SK-N-SH (cell line): ENCODE measurements at regions not wholly inside any gene's neighbourhood (a gene's known extent, or its start where the extent isn't known, plus 50 kb on each side); places are given as distances from the start of the nearest gene placed in this dataset.

Experiments
- CTCF ChIA-PET: fragments of 300-600, 350-600 bp; formaldehyde crosslinking; extraction: SDS; loops from one replicate; lab custom pipeline; 2021; lab: Yijun Ruan, JAX
- POLR2A ChIA-PET: fragments of 350-600 bp; sonication (Branson Sonifier 250); formaldehyde crosslinking; extraction: SDS; loops from one replicate; lab custom pipeline; 2020; ENCODE audit warnings: antibody characterized with exemption, inconsistent platforms; lab: Yijun Ruan, JAX
- DNase-seq: peaks from one replicate; pipeline ENCODE4 v3.0.0; 2012
- H2AFZ ChIP-seq: fragments of 200-600 bp; sonication (generic); 2 replicates; pipeline ENCODE4 v1.8.1; 2016; ENCODE audit warnings: antibody characterized with exemption, mild to moderate bottlenecking, low read depth
- H3F3A ChIP-seq: fragments of 200-600 bp; sonication (generic); replicated peaks from 2 replicates; pipeline ENCODE3; 2016; ENCODE audit warnings: antibody characterized with exemption, mild to moderate bottlenecking; ENCODE audit not compliant: insufficient read depth
- H3K27ac ChIP-seq, 2 experiments: fragments of 200-500 bp in 1 of 2; fragments of 200-600 bp in 1 of 2; sonication (Bioruptor generic) in 1 of 2; sonication (generic), shearing (Covaris generic) in 1 of 2; 2 replicates each; pipeline versions ENCODE4 v1.5.1 to v1.6.1; 2014 to 2016; ENCODE audit warnings: low read depth in 2 of 2, inconsistent platforms in 1 of 2, low read length in 1 of 2, mild to moderate bottlenecking in 1 of 2, mixed read lengths in 1 of 2
- H3K27me3 ChIP-seq: fragments of 200-600 bp; sonication (generic), shearing (Covaris generic); 2 replicates; pipeline ENCODE4 v1.6.1; 2016; ENCODE audit warnings: mixed run types; ENCODE audit not compliant: insufficient read depth
- H3K36me3 ChIP-seq, 2 experiments: fragments of 200-500 bp in 1 of 2; fragments of 200-600 bp in 1 of 2; sonication (Bioruptor generic) in 1 of 2; sonication (generic) in 1 of 2; replicated peaks in 1 of 2; 2 replicates each; pipeline versions ENCODE3 to v1.5.1; 2014 to 2016; ENCODE audit warnings: low read length in 1 of 2, mild to moderate bottlenecking in 1 of 2; ENCODE audit not compliant: insufficient read depth in 2 of 2, control insufficient read depth in 1 of 2
- H3K4me1 ChIP-seq, 2 experiments: fragments of 200-500 bp in 1 of 2; fragments of 200-600 bp in 1 of 2; sonication (Bioruptor generic) in 1 of 2; sonication (generic), shearing (Covaris generic) in 1 of 2; 2 replicates each; pipeline versions ENCODE4 v1.5.1 to v1.6.1; 2014 to 2016; ENCODE audit warnings: low read depth in 1 of 2, low read length in 1 of 2, mixed run types in 1 of 2; ENCODE audit not compliant: insufficient read depth in 2 of 2, control insufficient read depth in 1 of 2
- H3K4me2 ChIP-seq: fragments of 200-600 bp; sonication (generic), shearing (Covaris generic); 2 replicates; pipeline ENCODE4 v1.6.1; 2017; ENCODE audit warnings: mixed run types
- H3K4me3 ChIP-seq, 2 experiments: fragments of 200-500 bp in 1 of 2; fragments of 200-600 bp in 1 of 2; sonication (Bioruptor generic) in 1 of 2; sonication (generic), shearing (Covaris generic) in 1 of 2; 2 replicates each; pipeline versions ENCODE4 v1.5.1 to v1.8.1; 2014 to 2016; ENCODE audit warnings: low read depth in 2 of 2, inconsistent platforms in 1 of 2, low read length in 1 of 2, mild to moderate bottlenecking in 1 of 2, mixed read lengths in 1 of 2, moderate library complexity in 1 of 2
- H3K79me2 ChIP-seq: fragments of 200-600 bp; sonication (generic); 2 replicates; pipeline ENCODE4 v1.8.1; 2017; ENCODE audit warnings: mild to moderate bottlenecking; ENCODE audit not compliant: insufficient read depth
- H3K9ac ChIP-seq: fragments of 200-600 bp; sonication (generic); 2 replicates; pipeline ENCODE4 v1.6.1; 2017; ENCODE audit warnings: mixed run types
- H3K9me2 ChIP-seq: fragments of 200-600 bp; sonication (generic); 2 replicates; pipeline ENCODE4 v1.6.1; 2017; ENCODE audit warnings: mixed run types
- H3K9me3 ChIP-seq: fragments of 200-600 bp; sonication (generic); 2 replicates; pipeline ENCODE4 v1.6.1; 2017; ENCODE audit warnings: mixed run types, mild to moderate bottlenecking, moderate library complexity
- H4K20me1 ChIP-seq: fragments of 200-600 bp; sonication (generic); 2 replicates; pipeline ENCODE4 v1.6.1; 2017; ENCODE audit warnings: mild to moderate bottlenecking, mixed run types; ENCODE audit not compliant: insufficient read depth
- EP300 ChIP-seq, 2 experiments: IDR thresholded peaks; 2 replicates each; pipeline versions ENCODE4 v1.4.0 to v1.6.1; 2012; ENCODE audit warnings: borderline replicate concordance in 1 of 2, low read depth in 1 of 2, low read length in 1 of 2
- EZH2phosphoT487 ChIP-seq: fragments of 200-600 bp; sonication (generic); IDR thresholded peaks from 2 replicates; pipeline ENCODE4 v1.6.1; 2017; ENCODE audit warnings: low read depth, mixed run types, mild to moderate bottlenecking, antibody characterized with exemption, moderate library complexity, borderline replicate concordance
- FOXJ3 ChIP-seq: sonication (generic); formaldehyde crosslinking; IDR thresholded peaks from 2 replicates; pipeline ENCODE4 v1.5.1; 2020; ENCODE audit warnings: mild to moderate bottlenecking, missing genetic modification reagents
- IRF3 ChIP-seq: fragments of 150-350 bp; IDR thresholded peaks from 2 replicates; pipeline ENCODE4 v1.6.1; 2016; ENCODE audit warnings: mild to moderate bottlenecking, low read depth, low read length
- RAD21 ChIP-seq: IDR thresholded peaks from 2 replicates; pipeline ENCODE4 v1.6.1; 2012; ENCODE audit warnings: mild to moderate bottlenecking, low read length
- RCOR1 ChIP-seq: fragments of 150-350 bp; IDR thresholded peaks from 2 replicates; pipeline ENCODE4 v1.6.1; 2017; ENCODE audit warnings: antibody characterized with exemption, low read length
- TAF1 ChIP-seq: IDR thresholded peaks from 2 replicates; pipeline ENCODE4 v1.6.1; 2012; ENCODE audit warnings: low read depth, mild to moderate bottlenecking, low read length, moderate library complexity, borderline replicate concordance
- TCF12 ChIP-seq: IDR thresholded peaks from 2 replicates; pipeline ENCODE4 v1.4.0; 2012
- WGBS: methylation state at CpG from one replicate; pipeline ENCODE4 v1.1.6; 2017; ENCODE audit warnings: low lambda C conversion rate; 5-methylcytosine and 5-hydroxymethylcytosine counted together
- TF ChIP-seq, protein P1 (sequence below): IDR thresholded peaks from 2 replicates; pipeline ENCODE4 v1.6.1; 2012; ENCODE audit warnings: mild to moderate bottlenecking, low read depth, low read length, moderate library complexity

DNA sequence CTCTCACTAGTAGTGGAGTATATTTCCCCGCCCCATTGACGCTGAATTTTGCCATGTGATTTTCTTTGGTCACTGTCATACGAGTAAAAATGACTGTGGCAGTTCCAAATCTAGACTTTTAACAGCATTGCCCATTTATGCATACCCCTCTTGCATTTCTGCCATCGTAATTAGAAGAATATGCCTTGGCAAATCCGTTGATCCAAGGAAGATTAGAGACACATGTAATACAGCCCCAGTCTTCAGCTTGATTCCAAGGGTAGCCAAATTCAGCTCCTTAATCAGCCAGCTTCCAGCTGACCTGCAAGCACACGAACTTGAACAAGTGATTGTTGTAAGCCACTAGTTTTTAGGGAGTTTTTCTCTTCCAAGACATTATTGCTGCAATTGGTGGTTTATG lies 290.3 kb upstream of the ADAMTS5 start:
- no peaks in the 10 kb centered on the region for H4K20me1 ChIP-seq
- POLR2A ChIA-PET: no interaction called here
- WGBS: 66% methylated on average over 6 of the region's 6 CpGs

DNA sequence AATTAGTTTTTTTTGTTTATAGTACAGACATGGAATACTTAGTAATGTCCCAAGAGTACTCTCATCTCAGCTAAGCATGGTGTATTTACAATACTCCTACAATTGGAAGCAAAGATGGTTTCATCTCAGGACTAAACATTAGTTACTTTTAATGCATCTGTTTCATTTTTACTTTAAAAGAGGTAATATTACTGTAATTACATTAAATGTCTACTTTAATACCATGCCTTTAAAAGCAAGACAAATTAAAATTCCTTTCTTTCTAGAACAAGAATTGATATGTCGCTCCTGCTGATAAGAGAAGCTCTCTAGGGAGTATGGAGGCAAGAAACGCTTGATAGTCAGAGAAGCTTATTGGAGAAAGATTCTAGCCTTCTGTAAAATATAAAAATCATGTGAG lies 284.9 kb upstream of the ADAMTS5 start:
- Histone ChIP-seq H3K4me1 (no peaks in the 10 kb centered on the region), H3K36me3 (no peaks in the 10 kb centered on the region), H3K9me3 (no peaks in the 10 kb centered on the region), H3K9me2 (no peaks in the 10 kb centered on the region), H3K79me2 (no peaks in the 10 kb centered on the region), H3K27me3 (no peaks in the 10 kb centered on the region), H3K27ac (no peak overlapping the region), H3K4me2 (no peak overlapping the region), H3K4me3 (no peak overlapping the region), H4K20me1 (no peaks in the 10 kb centered on the region), H2AFZ (no peak overlapping the region), H3F3A (no peaks in the 10 kb centered on the region), H3K9ac (no peak overlapping the region)
- ChIA-PET POLR2A (no interaction called here), CTCF (no interaction called here)
- TF ChIP-seq IRF3 (no peak), FOXJ3 (no peak), EP300 (IDR thresholded peaks at IDR 0.05; ENCODE audit: borderline replicate concordance in 1 of 2, low read depth in 1 of 2, low read length in 1 of 2) (no peak), EZH2phosphoT487 (no peak), RCOR1 (no peak), TAF1 (no peak), RAD21 (no peak)
- TF ChIP-seq, protein P1, sequence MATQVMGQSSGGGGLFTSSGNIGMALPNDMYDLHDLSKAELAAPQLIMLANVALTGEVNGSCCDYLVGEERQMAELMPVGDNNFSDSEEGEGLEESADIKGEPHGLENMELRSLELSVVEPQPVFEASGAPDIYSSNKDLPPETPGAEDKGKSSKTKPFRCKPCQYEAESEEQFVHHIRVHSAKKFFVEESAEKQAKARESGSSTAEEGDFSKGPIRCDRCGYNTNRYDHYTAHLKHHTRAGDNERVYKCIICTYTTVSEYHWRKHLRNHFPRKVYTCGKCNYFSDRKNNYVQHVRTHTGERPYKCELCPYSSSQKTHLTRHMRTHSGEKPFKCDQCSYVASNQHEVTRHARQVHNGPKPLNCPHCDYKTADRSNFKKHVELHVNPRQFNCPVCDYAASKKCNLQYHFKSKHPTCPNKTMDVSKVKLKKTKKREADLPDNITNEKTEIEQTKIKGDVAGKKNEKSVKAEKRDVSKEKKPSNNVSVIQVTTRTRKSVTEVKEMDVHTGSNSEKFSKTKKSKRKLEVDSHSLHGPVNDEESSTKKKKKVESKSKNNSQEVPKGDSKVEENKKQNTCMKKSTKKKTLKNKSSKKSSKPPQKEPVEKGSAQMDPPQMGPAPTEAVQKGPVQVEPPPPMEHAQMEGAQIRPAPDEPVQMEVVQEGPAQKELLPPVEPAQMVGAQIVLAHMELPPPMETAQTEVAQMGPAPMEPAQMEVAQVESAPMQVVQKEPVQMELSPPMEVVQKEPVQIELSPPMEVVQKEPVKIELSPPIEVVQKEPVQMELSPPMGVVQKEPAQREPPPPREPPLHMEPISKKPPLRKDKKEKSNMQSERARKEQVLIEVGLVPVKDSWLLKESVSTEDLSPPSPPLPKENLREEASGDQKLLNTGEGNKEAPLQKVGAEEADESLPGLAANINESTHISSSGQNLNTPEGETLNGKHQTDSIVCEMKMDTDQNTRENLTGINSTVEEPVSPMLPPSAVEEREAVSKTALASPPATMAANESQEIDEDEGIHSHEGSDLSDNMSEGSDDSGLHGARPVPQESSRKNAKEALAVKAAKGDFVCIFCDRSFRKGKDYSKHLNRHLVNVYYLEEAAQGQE: no peak
- 68% methylated on average over 2 of the region's 2 CpGs for WGBS
- DNase-seq: no peak

More for the DNA sequence above, 290.3 kb upstream of the ADAMTS5 start:
- no peak for DNase-seq
- no peaks in the 10 kb centered on the region for H3K36me3 ChIP-seq
- no peaks in the 10 kb centered on the region for H3K9me3 ChIP-seq
- CTCF ChIA-PET: interaction anchor here (0.6 kb wide), 1 partner anchor 301 kb away, joined by 3 read pairs; no protein-coding TSS in a partner anchor
- no peak overlapping the region for H3K9ac ChIP-seq
- H3K4me1 ChIP-seq: no peaks in the 10 kb centered on the region
- H3K27me3 ChIP-seq: no peaks in the 10 kb centered on the region
- no peak overlapping the region for H3K4me3 ChIP-seq
- no peaks in the 10 kb centered on the region for H3K79me2 ChIP-seq
- H3K4me2 ChIP-seq: no peak overlapping the region
- H3F3A ChIP-seq: no peaks in the 10 kb centered on the region
- peak overlapping the region in 1 of 2 experiments; percentile 39; a peak in 1 of 4 replicates for H3K27ac ChIP-seq
- TF ChIP-seq, protein P1: no peak
- TF ChIP-seq TAF1 (no peak), TCF12 (no peak)
- H3K9me2 ChIP-seq: no peaks in the 10 kb centered on the region
- no peak overlapping the region for H2AFZ ChIP-seq
